ENCODE measurements at regions not wholly inside any gene's neighbourhood (a gene's known extent, or its start where the extent isn't known, plus 50 kb on each side); places are given as distances from the start of the nearest gene placed in this dataset.
A peak's percentile ranks its signal among the peaks of the same experiment; 100 is the strongest.

GRCh38 chr4:42271096-42271495 is 118.6 kb upstream of the BEND4 start:
- DNase-seq (ENCODE audit: low spot score): no peak
- no peak for ATAC-seq (ENCODE audit: low read depth)
- Histone ChIP-seq H3K9me3 (ENCODE audit: severe bottlenecking) (no peaks in the 10 kb centered on the region), H3K27me3 (ENCODE audit: insufficient read depth, poor library complexity, severe bottlenecking) (no peaks in the 10 kb centered on the region), H3K36me3 (ENCODE audit: low read depth) (no peaks in the 10 kb centered on the region), H3K4me1 (ENCODE audit: insufficient read depth, poor library complexity, severe bottlenecking) (no peaks in the 10 kb centered on the region), H3K27ac (ENCODE audit: poor library complexity, severe bottlenecking) (no peak overlapping the region), H3K4me3 (ENCODE audit: severe bottlenecking) (no peak overlapping the region)
- TF ChIP-seq CTCF (IDR thresholded peaks at IDR 0.05; ENCODE audit: poor library complexity, severe bottlenecking): no peak

GRCh38 chr4:42277291-42277690 is 120.0 kb upstream of the SHISA3 start:
- Histone ChIP-seq H3K36me3 (ENCODE audit: low read depth) (no peaks in the 10 kb centered on the region), H3K27ac (ENCODE audit: poor library complexity, severe bottlenecking) (no peak overlapping the region), H3K27me3 (ENCODE audit: insufficient read depth, poor library complexity, severe bottlenecking) (no peaks in the 10 kb centered on the region), H3K4me1 (ENCODE audit: insufficient read depth, poor library complexity, severe bottlenecking) (no peaks in the 10 kb centered on the region), H3K9me3 (ENCODE audit: severe bottlenecking) (no peaks in the 10 kb centered on the region), H3K4me3 (ENCODE audit: severe bottlenecking) (no peak overlapping the region)
- DNase-seq (ENCODE audit: low spot score) (no peak), ATAC-seq (ENCODE audit: low read depth) (no peak)
- no peak for TF ChIP-seq CTCF (IDR thresholded peaks at IDR 0.05; ENCODE audit: poor library complexity, severe bottlenecking)

- TF ChIP-seq CTCF (IDR thresholded peaks at IDR 0.05; ENCODE audit: poor library complexity, severe bottlenecking): no peak
- Histone ChIP-seq H3K36me3 (ENCODE audit: low read depth) (no peaks in the 10 kb centered on the region), H3K27me3 (ENCODE audit: insufficient read depth, poor library complexity, severe bottlenecking) (no peaks in the 10 kb centered on the region), H3K27ac (ENCODE audit: poor library complexity, severe bottlenecking) (no peak overlapping the region), H3K9me3 (ENCODE audit: severe bottlenecking) (no peaks in the 10 kb centered on the region), H3K4me3 (ENCODE audit: severe bottlenecking) (no peak overlapping the region), H3K4me1 (ENCODE audit: insufficient read depth, poor library complexity, severe bottlenecking) (no peaks in the 10 kb centered on the region)
- ATAC-seq (ENCODE audit: low read depth) (no peak), DNase-seq (ENCODE audit: low spot score) (no peak)
Observed at GRCh38 chr4:42278709-42279324, 118.5 kb upstream of the SHISA3 start.

GRCh38 chr4:42280327-42281095 is 116.8 kb upstream of the SHISA3 start:
- H3K36me3 ChIP-seq (ENCODE audit: low read depth): no peaks in the 10 kb centered on the region
- no peak overlapping the region for H3K4me3 ChIP-seq (ENCODE audit: severe bottlenecking)
- TF ChIP-seq CTCF (IDR thresholded peaks at IDR 0.05; ENCODE audit: poor library complexity, severe bottlenecking): peak; percentile 68
- no peaks in the 10 kb centered on the region for H3K4me1 ChIP-seq (ENCODE audit: insufficient read depth, poor library complexity, severe bottlenecking)
- no peaks in the 10 kb centered on the region for H3K9me3 ChIP-seq (ENCODE audit: severe bottlenecking)
- ATAC-seq (ENCODE audit: low read depth) (no peak), DNase-seq (ENCODE audit: low spot score) (no peak)
- H3K27ac ChIP-seq (ENCODE audit: poor library complexity, severe bottlenecking): no peak overlapping the region
- no peaks in the 10 kb centered on the region for H3K27me3 ChIP-seq (ENCODE audit: insufficient read depth, poor library complexity, severe bottlenecking)
